Colonic mucosa (tissue), 4 donors: ENCODE measurements at regions not wholly inside any gene's neighbourhood (a gene's known extent, or its start where the extent isn't known, plus 50 kb on each side); places are given as distances from the start of the nearest gene placed in this dataset.

Experiments
- DNase-seq: peaks from one replicate; pipeline ENCODE4 v3.0.0-alpha.2; 2020
- H3K27ac ChIP-seq: fragments of 200-600 bp; one replicate; pipeline ENCODE4 v1.8.0; 2021
- H3K27me3 ChIP-seq: fragments of 200-600 bp; one replicate; pipeline ENCODE4 v1.8.0; 2021
- H3K36me3 ChIP-seq: fragments of 200-600 bp; one replicate; pipeline ENCODE4 v1.8.0; 2021
- H3K4me1 ChIP-seq: fragments of 200-600 bp; one replicate; pipeline ENCODE4 v1.8.0; 2021; ENCODE audit warnings: mild to moderate bottlenecking
- H3K4me3 ChIP-seq: fragments of 200-600 bp; one replicate; pipeline ENCODE4 v1.8.0; 2021
- H3K9ac ChIP-seq, 2 donors: one replicate each; pipeline ENCODE4 v1.7.0; 2013; ENCODE audit warnings: control low read depth in 2 of 2, low read depth in 2 of 2, low read length in 2 of 2
- H3K9me3 ChIP-seq: fragments of 200-600 bp; one replicate; pipeline ENCODE4 v1.8.0; 2021
- CTCF ChIP-seq: fragments of 200-600 bp; IDR thresholded peaks from one replicate; pipeline ENCODE4 v1.8.0; 2022; ENCODE audit warnings: antibody characterized with exemption, mild to moderate bottlenecking
- intact Hi-C: fragments of 100-400 bp; cut with DNase I; formaldehyde crosslinking; loops from one replicate; pipeline ENCODE4 v1.14.1; 2022
- donor health status: healthy.
- donor health status: DM: no; HTN: no; CAD: no.
- donor health status: DM: no; HTN: no; CAD: no.

- peaks cover 13% of the 10 kb centered on the region for H3K27me3 ChIP-seq
Measured at GRCh38 chr11:115761348-115761747, 257.1 kb upstream of the CADM1 start.

GRCh38 chr11:115760461-115761320, 256.5 kb upstream of the CADM1 start:
- Histone ChIP-seq H3K9me3 (no peaks in the 10 kb centered on the region), H3K36me3 (no peaks in the 10 kb centered on the region), H3K27me3 (peaks cover 13% of the 10 kb centered on the region), H3K27ac (no peak overlapping the region), H3K9ac (no peak overlapping the region), H3K4me1 (no peaks in the 10 kb centered on the region), H3K4me3 (peak overlapping the region; percentile 56)
- TF ChIP-seq CTCF = no peak
- no peak for DNase-seq
- intact Hi-C loops = no loop called here

More at GRCh38 chr11:115761348-115761747, 257.1 kb upstream of the CADM1 start:
- Histone ChIP-seq H3K36me3 (no peaks in the 10 kb centered on the region), H3K9me3 (no peaks in the 10 kb centered on the region), H3K9ac (no peak overlapping the region), H3K4me1 (no peaks in the 10 kb centered on the region), H3K27ac (no peak overlapping the region), H3K4me3 (no peak overlapping the region)
- no peak for TF ChIP-seq CTCF
- DNase-seq = peak; percentile 23
- intact Hi-C loops = no loop called here

- Histone ChIP-seq H3K4me1 (no peaks in the 10 kb centered on the region), H3K9ac (peak overlapping the region; percentile 24 to 41), H3K27ac (peak overlapping the region; percentile 22), H3K4me3 (peak overlapping the region; percentile 56), H3K27me3 (peaks cover 13% of the 10 kb centered on the region), H3K36me3 (no peaks in the 10 kb centered on the region), H3K9me3 (no peaks in the 10 kb centered on the region)
- DNase-seq = no peak
- TF ChIP-seq CTCF = no peak
- intact Hi-C loops = no loop called here
Measured at GRCh38 chr11:115759622-115760460, 255.6 kb upstream of the CADM1 start.

GRCh38 chr11:115758011-115758410, 253.8 kb upstream of the CADM1 start:
- Histone ChIP-seq H3K9ac (no peak overlapping the region), H3K36me3 (no peaks in the 10 kb centered on the region), H3K27ac (no peak overlapping the region), H3K4me3 (no peak overlapping the region), H3K4me1 (no peaks in the 10 kb centered on the region), H3K9me3 (no peaks in the 10 kb centered on the region), H3K27me3 (peaks cover 13% of the 10 kb centered on the region)
- intact Hi-C loops = no loop called here
- TF ChIP-seq CTCF = no peak
- no peak for DNase-seq

GRCh38 chr11:115751243-115752015, 247.2 kb upstream of the CADM1 start:
- Histone ChIP-seq H3K9ac (no peak overlapping the region), H3K36me3 (no peaks in the 10 kb centered on the region), H3K4me3 (no peak overlapping the region), H3K27ac (no peak overlapping the region), H3K4me1 (no peaks in the 10 kb centered on the region), H3K9me3 (no peaks in the 10 kb centered on the region), H3K27me3 (no peaks in the 10 kb centered on the region)
- no peak for DNase-seq
- no peak for TF ChIP-seq CTCF
- intact Hi-C loops = no loop called here
